ENCODE measurements at regions not wholly inside any gene's neighbourhood (a gene's known extent, or its start where the extent isn't known, plus 50 kb on each side); places are given as distances from the start of the nearest gene placed in this dataset.
"Not testable (repeated sequence)": the region's sequence is repeated elsewhere in the genome, so short reads cannot be mapped to it uniquely, and the experiment has no call there.

DNA sequence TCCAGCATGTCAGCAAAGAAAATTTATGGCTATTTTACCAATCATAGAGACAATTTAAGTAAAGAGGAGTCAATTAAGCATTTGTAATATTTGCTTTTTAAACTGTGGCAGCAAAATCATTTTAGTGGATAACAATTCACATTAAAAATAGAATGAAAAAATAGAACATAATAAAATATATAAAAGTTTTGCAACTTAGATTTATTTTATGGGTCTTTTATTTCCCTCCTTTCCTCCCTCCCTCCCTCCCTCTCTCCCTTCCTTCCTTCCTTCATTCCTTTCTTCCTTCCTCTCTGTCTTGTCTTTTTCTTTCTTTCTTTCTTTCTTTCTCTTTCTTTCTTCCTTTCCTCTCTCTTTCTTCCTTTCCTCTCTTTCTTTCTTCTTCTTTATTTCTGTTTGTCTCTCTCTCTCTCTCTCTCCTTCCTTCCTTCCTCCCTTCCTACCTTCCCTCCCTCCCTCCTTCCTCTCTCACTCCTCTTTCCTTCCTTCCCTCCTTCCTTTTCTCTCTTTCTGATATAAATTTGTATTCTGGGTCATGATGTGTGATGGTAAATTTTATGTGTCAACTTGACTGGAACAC lies 610.9 kb upstream of the CITED2 start:
- DNase-seq: no peak

GRCh38 chr6:139984317-139984716 lies 609.9 kb upstream of the CITED2 start:
- DNase-seq: no peak

GRCh38 chr6:139983555-139984276 lies 609.3 kb upstream of the CITED2 start:
- no peak for DNase-seq

- no peak for DNase-seq
Measured at GRCh38 chr6:139982652-139983295, 608.3 kb upstream of the CITED2 start.

DNA sequence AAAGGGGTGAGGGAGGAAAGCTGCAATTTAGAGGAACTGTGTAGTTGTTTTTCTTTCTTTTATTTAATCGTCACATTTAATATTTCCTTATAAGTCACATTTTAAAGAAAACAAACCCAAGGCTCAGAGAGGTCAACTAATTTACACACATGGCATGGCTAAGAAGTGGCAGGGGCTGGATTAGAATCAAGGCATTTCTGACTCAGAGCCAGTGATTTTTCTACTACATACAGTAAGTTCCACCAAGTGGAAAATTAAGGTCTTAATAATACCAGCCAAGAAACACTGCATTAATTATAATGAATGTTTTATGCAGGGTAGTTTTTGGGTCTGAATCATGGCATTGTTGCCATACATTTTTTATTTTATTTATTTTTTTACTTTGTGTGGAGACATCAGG lies 607.7 kb upstream of the CITED2 start:
- DNase-seq: no peak

DNA sequence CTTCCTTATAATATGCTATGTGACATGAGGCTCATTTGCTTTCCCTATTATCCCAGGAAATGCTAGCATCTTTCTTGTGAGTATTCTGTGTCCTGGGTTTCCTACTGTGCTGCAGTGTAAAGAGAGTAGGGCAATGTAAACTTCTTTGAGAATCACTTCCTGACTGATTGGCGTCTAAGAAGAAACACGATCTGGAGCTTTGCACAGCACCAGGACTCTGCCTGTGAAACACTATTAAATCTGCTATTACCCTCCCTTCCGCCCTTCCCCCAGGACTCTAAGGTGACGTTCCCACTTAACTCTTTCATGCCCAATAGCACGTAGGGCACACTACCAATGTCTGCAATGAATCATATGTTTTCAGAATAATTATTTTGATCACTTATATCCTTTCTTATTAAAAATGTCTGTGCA lies 607.3 kb upstream of the CITED2 start:
- peak; percentile 9 for DNase-seq

- no peak for DNase-seq
Measured at GRCh38 chr6:139981066-139981624, 606.7 kb upstream of the CITED2 start.

- DNase-seq: not testable (repeated sequence)
Measured at GRCh38 chr6:139980631-139981030, 606.2 kb upstream of the CITED2 start.

DNA sequence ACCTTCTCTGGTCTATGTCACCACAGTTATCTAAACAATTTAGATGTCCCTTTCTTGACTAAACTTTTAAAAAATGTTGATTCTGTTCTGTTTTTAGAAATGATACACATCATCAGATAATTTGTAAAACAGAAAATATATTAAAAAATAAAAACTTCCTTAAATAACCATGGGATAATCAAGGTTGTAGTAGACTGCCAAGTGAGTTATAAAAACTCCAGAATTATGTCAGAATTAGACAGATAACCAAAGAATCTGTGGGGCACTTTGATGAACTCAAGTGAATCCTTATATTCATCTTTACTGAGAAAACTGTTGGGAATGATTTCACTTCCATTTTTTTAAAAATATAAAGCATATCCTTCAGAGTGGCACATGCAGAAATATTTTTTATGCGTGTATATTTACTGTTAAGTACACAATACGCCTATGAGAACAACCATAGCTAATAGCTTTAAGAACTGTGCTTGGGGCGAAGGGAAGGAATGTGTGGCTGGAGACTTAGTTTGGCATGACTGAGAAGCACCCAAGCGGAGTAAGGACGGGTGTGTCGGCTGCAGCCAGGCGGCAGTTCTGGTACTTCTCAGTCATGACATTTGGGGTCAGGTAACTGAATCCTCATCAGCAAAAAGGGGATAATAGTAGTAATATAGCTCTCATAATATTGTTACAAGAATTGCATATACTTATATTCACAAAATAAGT lies 604.7 kb upstream of the CITED2 start:
- no peak for DNase-seq

- DNase-seq: no peak
Measured at GRCh38 chr6:139977887-139978332, 603.5 kb upstream of the CITED2 start.

DNA sequence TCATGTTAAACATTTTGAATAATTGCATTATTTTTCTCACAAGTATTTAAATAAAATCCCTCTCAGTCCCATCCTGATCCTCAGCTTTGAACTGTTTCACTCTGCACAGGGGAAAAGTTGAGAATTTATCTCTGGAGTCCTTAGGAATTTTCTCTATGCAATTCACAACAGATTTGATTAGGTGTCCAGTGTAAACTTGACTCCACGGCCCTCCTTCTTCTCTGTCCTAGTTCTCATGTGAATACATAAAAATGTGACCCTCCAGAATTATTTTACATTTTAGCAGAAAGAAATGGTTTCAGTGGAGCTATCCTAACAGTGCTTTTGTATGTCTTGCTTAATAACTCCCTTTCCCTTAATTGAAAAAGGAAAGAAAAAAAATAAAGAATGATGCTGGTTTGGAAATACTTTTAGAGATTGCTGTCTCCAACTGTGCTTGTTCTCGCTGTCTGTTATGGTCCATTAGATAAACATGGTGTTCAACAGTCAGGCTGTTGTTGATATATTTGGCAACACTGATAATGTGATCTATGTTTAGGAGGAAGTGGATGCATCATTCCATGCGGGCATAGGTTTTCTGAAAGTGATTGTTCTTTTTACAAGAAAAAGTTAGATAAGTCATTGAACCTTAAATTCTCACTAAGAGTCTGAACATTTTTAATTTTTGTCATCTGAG lies 599.4 kb upstream of the CITED2 start:
- DNase-seq: no peak

- DNase-seq: no peak
Measured at GRCh38 chr6:139972116-139972515, 597.7 kb upstream of the CITED2 start.

- DNase-seq: no peak
Measured at GRCh38 chr6:139970591-139970991, 596.1 kb upstream of the CITED2 start.

- no peak for DNase-seq
Measured at GRCh38 chr6:139967497-139967896, 593.0 kb upstream of the CITED2 start.

- DNase-seq: no peak
Measured at GRCh38 chr6:139965393-139965792, 590.9 kb upstream of the CITED2 start.

- no peak for DNase-seq
Measured at GRCh38 chr6:139964737-139965136, 590.3 kb upstream of the CITED2 start.

DNA sequence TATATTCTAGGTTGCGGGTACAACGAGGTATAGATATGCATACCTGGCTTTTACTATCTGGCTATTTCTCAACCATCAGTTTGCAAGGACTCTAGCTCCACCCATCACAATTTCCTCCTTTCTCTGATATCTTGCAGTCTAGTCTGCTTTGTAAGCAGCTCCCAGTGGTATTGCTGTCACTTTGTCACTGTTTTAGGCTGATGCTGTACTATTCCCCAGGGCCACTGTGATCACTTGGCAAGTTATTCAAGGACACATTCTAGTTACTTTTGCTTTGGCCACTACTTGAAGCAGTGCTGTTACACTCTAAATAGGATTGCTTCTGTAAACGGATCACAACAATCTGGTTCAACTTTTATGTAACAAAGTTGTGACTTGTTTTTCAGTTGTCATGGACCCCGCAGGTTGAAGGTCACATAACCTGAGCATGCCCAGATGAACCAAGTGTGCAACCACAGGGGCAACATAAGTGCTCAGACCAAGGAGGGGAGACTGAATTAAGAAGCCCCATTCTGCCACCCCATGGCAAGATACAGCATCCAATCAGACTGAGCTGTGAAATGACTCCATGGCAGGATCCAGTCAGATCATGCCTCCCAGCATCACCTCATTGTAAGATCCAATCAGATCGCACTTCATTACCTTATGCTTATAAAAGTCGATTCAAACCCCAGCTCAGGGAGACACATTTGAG lies 588.4 kb upstream of the CITED2 start:
- DNase-seq: no peak

GRCh38 chr6:139961190-139961589 lies 586.7 kb upstream of the CITED2 start:
- no peak for DNase-seq

DNA sequence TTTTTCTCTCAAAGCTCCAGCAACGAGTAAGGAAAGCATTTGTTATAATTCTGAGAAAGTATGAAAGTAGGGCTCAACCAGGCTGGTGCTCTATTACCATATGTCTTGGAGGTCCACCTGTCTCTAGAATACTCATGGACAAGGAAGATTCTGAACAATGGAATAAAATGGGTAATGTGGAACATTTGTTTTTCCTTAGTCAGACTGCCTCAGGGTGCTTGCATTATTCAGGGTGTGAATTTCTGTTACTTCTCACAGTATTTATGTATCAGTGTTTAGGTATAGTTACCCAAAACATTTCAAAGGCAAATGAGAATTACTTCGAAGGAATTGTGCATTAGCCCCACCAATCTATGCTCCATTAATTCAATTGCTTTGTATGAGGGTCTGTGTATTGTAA lies 586.2 kb upstream of the CITED2 start:
- DNase-seq: no peak

DNA sequence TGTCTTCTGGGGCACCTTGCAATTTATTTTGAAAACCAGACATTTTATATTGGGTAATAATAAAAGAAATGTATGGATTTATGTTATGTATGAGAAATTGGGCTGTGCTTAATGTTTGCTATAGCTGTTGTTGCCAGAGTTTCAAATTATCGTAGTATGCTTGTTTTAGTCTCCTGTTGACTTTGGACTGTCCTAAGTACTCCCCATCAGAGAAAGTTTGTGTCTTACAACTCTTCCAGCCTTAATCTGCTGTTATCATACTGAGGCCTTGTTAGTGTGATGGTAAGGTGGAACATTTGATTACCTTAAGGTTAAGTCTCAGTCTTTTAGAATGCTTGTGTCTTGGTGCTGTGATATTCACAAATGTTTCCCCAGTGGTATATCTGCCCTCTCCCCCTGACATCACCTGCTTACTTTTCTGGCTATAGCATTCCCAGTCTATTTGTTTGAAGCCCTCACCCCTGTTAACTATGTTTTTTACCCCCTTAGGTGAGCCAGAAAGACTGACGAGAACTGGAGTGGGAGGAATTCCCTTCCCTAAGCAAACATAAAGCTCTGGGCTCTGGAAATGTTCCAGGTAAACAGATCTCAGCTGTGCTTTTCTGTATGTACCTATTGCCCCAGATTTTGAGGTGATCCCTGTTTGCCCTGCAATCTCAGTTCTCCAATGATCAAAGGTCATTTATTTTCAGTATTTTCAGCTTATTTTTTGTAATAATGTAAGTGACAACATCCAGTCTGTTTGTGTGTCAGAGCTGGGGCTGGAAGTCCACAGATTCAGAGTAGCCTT lies 581.1 kb upstream of the CITED2 start:
- DNase-seq: peak; percentile 7

GRCh38 chr6:139954463-139955071 lies 580.1 kb upstream of the CITED2 start:
- no peak for DNase-seq

Measured in NCI-H2029 treated with DMSO at 0.1 percent for 48 hours (cell line).